Germinal center (tissue), 1 donor: ENCODE measurements at regions not wholly inside any gene's neighbourhood (a gene's known extent, or its start where the extent isn't known, plus 50 kb on each side); places are given as distances from the start of the nearest gene placed in this dataset.
"Not testable (repeated sequence)": the region's sequence is repeated elsewhere in the genome, so short reads cannot be mapped to it uniquely, and the experiment has no call there.

Experiments
- DNase-seq: peaks from one replicate; pipeline ENCODE4 v3.0.0; 2012; ENCODE audit warnings: mixed read lengths, low spot score

GRCh38 chr16:17743158-17743557 lies 272.4 kb upstream of the XYLT1 start:
- no peak for DNase-seq

DNA sequence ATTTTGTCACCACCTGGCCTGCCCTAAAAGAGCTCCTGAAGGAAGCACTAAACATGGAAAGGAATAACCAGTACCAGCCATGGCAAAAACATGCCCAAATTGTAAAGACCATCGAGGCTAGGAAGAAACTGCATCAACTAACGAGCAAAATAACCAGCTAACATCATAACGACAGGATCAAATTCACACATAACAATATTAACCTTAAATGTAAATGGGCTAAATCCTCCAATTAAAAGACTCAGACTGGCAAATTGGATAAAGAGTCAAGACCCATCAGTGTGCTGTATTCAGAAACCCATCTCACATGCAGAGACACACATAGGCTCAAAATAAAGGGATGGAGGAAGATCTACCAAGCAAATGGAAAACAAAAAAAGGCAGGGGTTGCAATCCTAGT lies 264.3 kb upstream of the XYLT1 start:
- not testable (repeated sequence) for DNase-seq

- no peak for DNase-seq
These were observed 259.1 kb upstream of the XYLT1 start for GRCh38 chr16:17729820-17730219.

- no peak for DNase-seq
These were observed 257.4 kb upstream of the XYLT1 start for GRCh38 chr16:17728196-17728595.

- DNase-seq, result no peak
These were observed 253.6 kb upstream of the XYLT1 start for GRCh38 chr16:17724242-17724898.

DNA sequence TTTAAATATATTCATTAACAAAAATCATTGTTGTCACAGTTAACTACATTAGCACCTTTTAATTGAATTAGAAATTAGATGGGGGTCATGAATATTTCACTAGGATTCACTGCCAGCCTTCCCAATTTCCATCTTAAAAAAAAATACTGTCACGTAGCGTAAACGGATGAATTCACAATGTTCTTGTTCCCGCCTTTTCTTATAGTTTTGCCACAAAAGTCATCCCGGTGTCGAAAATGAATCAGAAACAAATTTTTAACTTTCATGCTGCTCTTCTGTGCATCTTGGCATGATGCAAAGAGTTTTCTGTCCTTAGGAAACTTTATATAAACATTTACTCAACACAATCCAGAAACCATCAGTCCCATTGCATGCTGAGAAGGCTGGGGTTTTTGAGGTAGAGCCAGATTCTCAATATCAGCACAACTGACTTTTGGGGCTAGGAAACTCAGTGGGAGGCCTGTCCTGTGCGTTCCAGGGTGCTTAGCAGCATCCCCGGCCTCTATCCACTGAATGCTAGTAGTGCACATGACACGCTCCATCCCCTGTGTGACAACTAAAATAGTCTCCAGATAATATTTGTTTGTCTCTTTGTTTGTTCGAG lies 252.9 kb upstream of the XYLT1 start:
- no peak for DNase-seq

DNA sequence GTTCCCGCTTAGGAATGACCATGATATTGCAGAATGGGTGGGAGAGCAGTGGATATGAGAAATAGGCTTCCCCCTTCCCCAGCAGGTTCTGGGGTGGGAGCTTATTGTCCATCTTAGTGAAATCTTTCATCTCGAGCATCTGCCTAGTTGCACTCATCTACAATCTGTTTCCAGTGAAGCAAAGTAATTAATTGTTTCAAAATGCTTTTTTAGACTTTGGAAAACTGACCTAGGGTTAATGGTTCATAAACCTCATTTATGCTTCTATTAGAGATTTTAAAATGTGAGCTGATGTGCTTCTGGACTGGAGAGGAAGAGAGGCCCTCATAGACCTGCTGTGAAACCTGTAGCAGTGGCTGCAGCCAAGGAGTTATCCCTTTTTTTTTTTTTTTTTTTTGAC lies 247.7 kb upstream of the XYLT1 start:
- no peak for DNase-seq

DNA sequence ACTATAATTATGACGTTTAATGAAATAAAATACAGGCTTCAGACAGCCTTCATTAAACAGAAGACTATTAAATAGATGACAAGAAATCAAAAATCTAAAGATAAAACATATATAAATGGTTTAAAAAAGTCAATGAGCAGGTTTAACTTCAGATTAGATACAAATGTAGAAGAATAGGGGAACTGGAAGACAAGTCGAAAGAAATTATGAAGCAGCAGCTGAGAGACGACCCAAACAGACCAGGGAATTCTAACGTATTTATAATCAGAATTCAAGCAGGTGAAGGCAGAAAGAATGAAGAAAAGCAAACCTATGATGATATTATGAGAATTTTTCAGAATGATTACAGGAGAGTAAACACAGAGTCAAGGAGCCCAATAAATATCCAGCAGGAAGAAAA lies 235.1 kb upstream of the XYLT1 start:
- no peak for DNase-seq

DNA sequence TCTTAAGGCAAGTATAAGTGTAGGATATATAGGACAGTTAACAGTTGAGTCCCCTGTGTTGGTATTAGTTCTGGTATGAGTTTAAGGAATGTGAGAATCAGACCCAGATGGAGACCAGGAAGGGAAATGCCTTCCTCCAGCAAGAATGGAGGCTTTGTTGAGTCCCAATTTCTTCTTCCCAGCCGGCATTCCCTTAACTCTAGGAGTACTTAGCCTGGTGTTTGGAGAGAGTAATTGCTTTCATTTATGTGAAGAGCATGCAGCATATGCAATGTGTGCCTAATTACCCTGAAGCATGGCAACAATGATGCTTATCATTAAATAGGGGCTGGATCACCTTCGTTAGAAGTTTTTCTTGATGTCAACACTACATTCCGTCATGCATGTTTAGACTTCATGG lies 225.9 kb upstream of the XYLT1 start:
- DNase-seq, result no peak

DNA sequence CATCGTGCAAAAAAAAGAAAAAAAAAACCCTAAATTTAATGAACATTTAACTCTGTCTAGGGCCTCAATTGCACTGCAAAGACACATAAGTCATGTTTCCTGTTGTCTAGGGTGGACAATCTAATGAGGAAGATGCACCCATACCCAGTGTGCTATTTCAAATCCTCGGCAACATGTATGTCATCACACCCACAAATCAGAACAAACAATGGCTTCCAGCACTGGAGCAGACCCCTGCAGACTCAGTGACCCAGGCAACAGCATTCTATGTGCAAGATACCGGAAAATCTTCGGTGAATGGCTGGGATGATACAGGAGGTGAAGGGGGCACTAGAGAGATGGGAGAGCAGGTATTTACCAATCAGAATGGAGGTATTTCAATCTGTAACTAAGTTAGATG lies 221.7 kb upstream of the XYLT1 start:
- no peak for DNase-seq

- no peak for DNase-seq
These were observed 221.1 kb upstream of the XYLT1 start for GRCh38 chr16:17691899-17692176.

DNA sequence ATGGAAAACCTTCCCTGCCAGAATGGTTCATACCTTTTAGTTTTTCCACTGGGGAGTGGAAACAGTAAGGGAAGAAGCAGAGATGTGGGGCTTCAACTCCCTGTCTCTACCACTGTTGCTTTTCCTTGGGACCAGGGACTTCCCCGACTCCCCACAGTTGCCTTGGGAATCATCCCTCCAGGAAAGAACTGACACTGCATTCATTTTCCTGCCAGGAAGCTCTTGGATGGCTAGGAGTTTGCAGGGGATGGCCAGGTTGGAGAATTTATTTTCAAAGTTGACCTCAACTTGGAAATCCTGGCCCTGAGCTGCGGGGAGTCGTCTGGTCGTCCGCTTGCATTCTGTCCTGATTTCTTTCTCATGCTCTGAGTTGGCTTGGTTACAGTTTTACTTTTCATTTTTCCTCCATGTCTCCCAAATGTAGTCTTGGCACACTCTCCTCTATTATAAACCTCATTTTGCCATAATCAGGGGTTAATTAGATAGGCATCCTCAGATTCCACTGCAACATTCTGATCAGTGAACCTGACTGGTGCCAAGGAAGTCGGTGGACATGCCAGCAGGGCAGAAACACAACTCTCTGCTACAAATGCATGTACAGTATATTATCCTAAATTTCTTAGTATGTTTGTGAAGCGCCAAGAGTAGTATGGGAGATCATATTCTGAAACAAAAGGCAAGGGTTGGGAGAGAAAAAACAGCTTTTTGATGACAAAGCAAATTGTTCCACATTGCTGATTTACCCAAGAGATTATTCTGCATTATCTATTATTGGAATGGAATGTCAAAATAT lies 220.5 kb upstream of the XYLT1 start:
- DNase-seq, result no peak

GRCh38 chr16:17685447-17685846 lies 214.7 kb upstream of the XYLT1 start:
- DNase-seq, result no peak

DNA sequence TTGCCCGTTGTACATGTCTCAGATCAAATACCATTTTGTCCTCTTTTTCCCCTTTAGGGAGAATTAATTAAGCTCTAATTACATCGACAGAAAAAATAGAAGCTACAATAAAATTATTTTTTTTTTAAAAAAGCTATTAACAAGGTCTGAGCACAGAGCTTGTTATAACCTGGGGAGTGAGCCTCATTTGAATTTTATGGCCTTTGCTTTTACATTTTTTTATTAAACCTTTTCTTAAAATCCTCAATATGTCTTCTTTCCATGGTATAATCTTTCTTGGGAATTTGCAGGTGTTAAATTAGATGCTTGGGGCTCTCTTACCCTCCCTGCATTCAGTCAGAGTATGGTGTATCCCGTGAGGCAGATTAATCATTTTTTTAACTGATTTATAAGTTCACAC lies 212.5 kb upstream of the XYLT1 start:
- no peak for DNase-seq

- no peak for DNase-seq
These were observed 205.4 kb upstream of the XYLT1 start for GRCh38 chr16:17676171-17676570.

DNA sequence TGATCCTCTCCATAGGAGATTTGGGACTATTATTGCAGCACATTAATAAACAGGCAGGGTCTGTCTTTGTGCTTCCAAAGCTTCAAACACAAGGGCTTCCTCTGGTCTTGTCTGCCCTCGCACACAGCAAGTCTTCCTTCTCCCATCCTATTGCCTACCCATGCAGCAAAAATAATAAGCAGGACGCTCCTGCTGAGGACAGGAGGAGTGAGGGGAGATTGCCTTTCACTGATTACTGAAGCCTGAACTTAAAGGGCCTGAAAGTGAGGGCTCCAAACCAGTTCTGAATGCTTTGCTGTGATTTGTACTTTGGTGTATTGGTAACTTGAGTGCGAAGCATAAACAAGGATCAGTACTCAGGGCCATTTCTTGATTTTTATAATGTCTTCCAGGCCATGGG lies 197.6 kb upstream of the XYLT1 start:
- no peak for DNase-seq

GRCh38 chr16:17666293-17666692 lies 195.5 kb upstream of the XYLT1 start:
- DNase-seq, result no peak

- DNase-seq, result no peak
These were observed 188.1 kb upstream of the XYLT1 start for GRCh38 chr16:17658881-17659280.

DNA sequence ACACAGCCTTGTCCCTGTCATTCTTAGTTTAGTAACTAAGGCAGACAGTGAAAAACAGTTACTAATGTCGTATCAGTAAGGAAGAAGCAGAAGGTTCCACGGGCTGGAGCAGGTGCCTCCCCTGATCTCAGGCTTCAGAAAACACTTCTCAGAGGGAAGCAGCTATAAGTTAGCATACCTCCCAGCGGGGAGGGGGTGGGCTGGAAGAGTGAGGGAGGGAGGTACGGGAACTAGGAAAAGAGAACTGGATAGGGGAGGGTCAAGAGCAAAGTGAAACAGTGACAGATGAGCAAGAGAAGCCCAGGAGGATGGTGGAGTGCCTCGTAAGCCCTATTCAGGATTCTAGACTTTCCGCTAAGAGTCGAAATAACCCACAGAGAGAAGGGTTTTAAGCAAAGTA lies 186.3 kb upstream of the XYLT1 start:
- DNase-seq, result no peak

DNA sequence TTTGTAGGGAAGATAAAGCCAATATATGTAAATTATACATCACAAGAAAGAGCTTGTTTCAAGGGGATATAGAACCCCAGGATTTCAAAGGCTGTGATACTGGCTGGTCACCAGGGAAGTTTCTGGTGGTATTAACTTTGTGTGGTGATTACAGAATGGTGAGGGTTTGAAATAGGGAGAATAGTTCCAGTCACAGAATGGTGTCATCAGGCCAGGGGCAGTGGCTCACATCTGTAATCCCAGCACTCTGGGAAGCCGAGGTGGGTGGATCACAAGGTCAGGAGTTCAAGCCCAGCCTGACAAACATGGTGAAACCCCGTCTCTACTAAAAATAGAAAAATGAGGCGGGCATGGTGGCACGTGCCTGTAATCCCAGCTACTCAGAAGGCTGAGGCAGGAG lies 183.8 kb upstream of the XYLT1 start:
- no peak for DNase-seq

DNA sequence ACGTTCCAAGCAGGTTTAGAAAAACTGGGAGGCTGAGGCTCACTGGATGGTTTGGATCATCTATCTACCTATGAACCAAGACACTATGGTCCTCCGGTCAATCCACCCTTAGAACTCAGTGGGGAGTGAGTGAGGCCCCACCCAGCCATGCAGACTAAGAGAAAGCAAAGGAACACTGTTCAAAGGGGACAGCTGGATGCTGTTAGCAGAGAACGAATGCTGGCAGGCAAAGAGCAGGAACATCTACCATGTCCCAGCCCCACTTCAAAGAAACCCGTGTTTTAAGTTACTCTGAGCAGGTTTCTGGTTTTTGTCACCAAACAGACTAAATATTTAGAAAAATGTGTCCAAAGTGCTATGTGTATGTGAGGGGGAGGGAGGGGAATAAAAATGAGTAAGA lies 183.4 kb upstream of the XYLT1 start:
- DNase-seq, result no peak

- no peak for DNase-seq
These were observed 177.4 kb upstream of the XYLT1 start for GRCh38 chr16:17647879-17648872.

DNA sequence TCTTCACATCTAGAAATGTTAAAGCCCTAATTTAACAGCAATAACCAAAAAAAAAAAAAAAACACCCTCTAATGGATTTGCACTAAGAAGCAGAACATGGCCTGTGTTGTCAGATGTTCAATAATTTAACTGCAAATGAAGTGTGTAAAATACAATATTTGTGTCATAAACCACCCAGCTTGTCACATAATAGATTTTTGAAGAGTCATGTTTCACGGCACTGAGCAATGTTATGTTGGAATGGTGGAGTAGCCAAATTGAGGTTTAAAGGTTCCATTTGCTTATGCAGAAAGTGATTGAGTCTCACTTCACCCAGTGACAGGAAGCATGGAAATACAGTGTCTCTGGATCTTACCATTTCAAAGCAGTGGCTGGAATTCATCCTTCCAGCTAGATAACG lies 173.2 kb upstream of the XYLT1 start:
- DNase-seq, result no peak
